OCI-LY7 (cell line): ENCODE measurements at regions not wholly inside any gene's neighbourhood (a gene's known extent, or its start where the extent isn't known, plus 50 kb on each side); places are given as distances from the start of the nearest gene placed in this dataset.

Experiments
- CTCF ChIP-seq: fragments of 200-600 bp; sonication (generic); conservative IDR thresholded peaks from 2 replicates; pipeline ENCODE4 v1.5.1; 2014; ENCODE audit warnings: mild to moderate bottlenecking, antibody characterized with exemption, low read length, moderate library complexity, mixed read lengths
- EZH2phosphoT487 ChIP-seq: fragments of 200-600 bp; sonication (generic); IDR thresholded peaks from 2 replicates; pipeline ENCODE4 v1.6.1; 2018; ENCODE audit warnings: low read depth, borderline replicate concordance, mild to moderate bottlenecking, mixed run types, antibody characterized with exemption, low read length, moderate library complexity, mixed read lengths

- TF ChIP-seq CTCF, result no peak
- TF ChIP-seq EZH2phosphoT487, result no peak
Measured at GRCh38 chr12:74820324-74820723, 282.7 kb downstream of the ATXN7L3B start.
